SK-N-SH (cell line): ENCODE measurements at regions not wholly inside any gene's neighbourhood (a gene's known extent, or its start where the extent isn't known, plus 50 kb on each side); places are given as distances from the start of the nearest gene placed in this dataset.

Source experiments
- CTCF ChIP-seq: fragments of 200-600 bp; sonication (generic); IDR thresholded peaks from 2 replicates; pipeline ENCODE4 v1.6.1; 2017; ENCODE audit warnings: antibody characterized with exemption, mild to moderate bottlenecking, moderate library complexity
- RFX5 ChIP-seq: IDR thresholded peaks from 2 replicates; pipeline ENCODE4 v1.6.1; 2012; ENCODE audit warnings: mild to moderate bottlenecking, improper control_type of control experiment, low read length

DNA sequence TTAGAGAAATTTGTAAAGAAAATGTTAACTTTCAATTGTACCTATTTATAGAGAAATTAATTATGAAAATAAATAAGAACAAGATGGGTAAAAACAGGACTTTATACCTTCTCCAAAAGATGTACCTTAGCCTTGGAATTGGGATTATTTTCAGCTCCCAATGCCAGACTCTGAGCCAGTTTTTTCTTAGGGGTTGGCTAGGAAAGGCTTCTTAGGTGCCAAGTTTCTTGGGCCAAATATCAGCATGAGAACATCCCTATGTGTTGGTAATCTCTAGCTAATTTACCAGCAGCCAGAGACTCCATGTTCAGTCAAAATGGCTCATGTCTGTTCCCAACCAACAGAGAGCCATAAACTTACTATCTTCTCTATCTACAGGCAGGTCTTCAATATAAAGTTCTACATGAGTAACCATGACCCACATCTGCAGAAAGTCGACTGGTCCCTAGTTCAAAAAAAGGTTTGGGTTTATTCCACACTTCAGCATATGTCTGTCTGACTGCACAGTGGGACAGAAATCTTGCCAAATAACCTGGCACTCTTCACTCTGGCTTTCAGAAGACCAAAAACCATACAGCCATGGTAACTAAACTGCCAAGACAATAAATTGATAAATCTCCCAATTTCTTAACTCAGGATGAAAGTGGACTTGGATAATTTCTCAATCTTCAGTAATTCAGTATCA lies 380.5 kb upstream of the RASGEF1B start:
- TF ChIP-seq CTCF (no peak), RFX5 (no peak)
